H1 (cell line): ENCODE measurements at regions not wholly inside any gene's neighbourhood (a gene's known extent, or its start where the extent isn't known, plus 50 kb on each side); places are given as distances from the start of the nearest gene placed in this dataset.

Source experiments
- CTCF ChIA-PET: fragments of 300-600 bp; sonication (Branson Sonifier 250); formaldehyde crosslinking; loops from one replicate; lab custom pipeline; 2021; ENCODE audit not compliant: partially characterized antibody; lab: Charles Lee
- POLR2A ChIA-PET: fragments of 300-600 bp; sonication (Branson Sonifier 250); formaldehyde crosslinking; loops from one replicate; lab custom pipeline; 2021; ENCODE audit warnings: inconsistent platforms; ENCODE audit not compliant: partially characterized antibody; lab: Charles Lee
- DNase-seq, 2 experiments: peaks; one replicate each; pipeline versions ENCODE4 v3.0.0 to v3.0.0-alpha.2; 2010 to 2022; ENCODE audit warnings: low spot score in 2 of 2, low read depth in 1 of 2, mixed read lengths in 1 of 2
- FAIRE-seq: peaks from 2 replicates; lab custom pipeline; 2011; peaks lifted over from hg19 to GRCh38; lab: Jason Lieb, UNC
- H2AFZ ChIP-seq: 2 replicates; pipeline ENCODE4 v1.8.1; 2012; ENCODE audit warnings: low read length, inconsistent platforms
- H2AK5ac ChIP-seq: 2 replicates; pipeline ENCODE4 v1.6.1; 2013; ENCODE audit warnings: low read depth, low read length
- H2BK120ac ChIP-seq: replicated peaks from 2 replicates; pipeline ENCODE3; 2013; ENCODE audit warnings: low read depth, low read length, inconsistent platforms
- H2BK12ac ChIP-seq: 2 replicates; pipeline ENCODE4 v1.6.1; 2013; ENCODE audit warnings: low read depth, low read length
- H2BK15ac ChIP-seq: 2 replicates; pipeline ENCODE4 v1.6.1; 2013; ENCODE audit warnings: low read length
- H2BK20ac ChIP-seq: 2 replicates; pipeline ENCODE4 v1.6.1; 2013; ENCODE audit warnings: low read length
- H2BK5ac ChIP-seq: 2 replicates; pipeline ENCODE4 v1.6.1; 2013; ENCODE audit warnings: low read depth, low read length
- H3K14ac ChIP-seq: 2 replicates; pipeline ENCODE4 v1.6.1; 2013; ENCODE audit warnings: inconsistent platforms; ENCODE audit not compliant: insufficient read length
- H3K18ac ChIP-seq: 2 replicates; pipeline ENCODE4 v1.6.1; 2013; ENCODE audit warnings: low read length; ENCODE audit errors: extremely low read depth
- H3K23ac ChIP-seq: 2 replicates; pipeline ENCODE4 v1.6.1; 2013; ENCODE audit warnings: inconsistent platforms; ENCODE audit not compliant: insufficient read length
- H3K23me2 ChIP-seq: 2 replicates; pipeline ENCODE4 v1.6.1; 2013; ENCODE audit warnings: low read depth, low read length
- H3K27ac ChIP-seq: 2 replicates; pipeline ENCODE4 v1.6.1; 2011; ENCODE audit warnings: low read depth, low read length, inconsistent platforms
- H3K27me3 ChIP-seq, 4 experiments: replicated peaks in 1 of 4; 1 replicate in 1 of 4; 2 replicates in 3 of 4; pipeline versions ENCODE4 v1.6.1 to v1.8.1; 2011 to 2013; ENCODE audit warnings: low read length in 3 of 4, mild to moderate bottlenecking in 3 of 4, inconsistent platforms in 2 of 4, mixed read lengths in 2 of 4, moderate library complexity in 1 of 4; ENCODE audit not compliant: control insufficient read depth in 3 of 4, insufficient read depth in 3 of 4; ENCODE audit errors: extremely low read depth in 1 of 4
- H3K36me3 ChIP-seq, 4 experiments: 2 replicates each; pipeline versions ENCODE4 v1.6.1 to v1.8.1; 2011 to 2013; ENCODE audit warnings: mild to moderate bottlenecking in 4 of 4, low read length in 3 of 4, moderate library complexity in 2 of 4, control low read depth in 1 of 4, inconsistent platforms in 1 of 4; ENCODE audit not compliant: insufficient read depth in 4 of 4, control insufficient read depth in 2 of 4
- H3K4ac ChIP-seq: replicated peaks from 2 replicates; pipeline ENCODE3; 2013; ENCODE audit warnings: low read length, low read depth, mixed read lengths, inconsistent platforms; ENCODE audit not compliant: insufficient read length
- H3K4me1 ChIP-seq, 4 experiments: replicated peaks in 1 of 4; 1 replicate in 1 of 4; 2 replicates in 3 of 4; pipeline versions ENCODE4 v1.6.1 to v1.8.1; 2011 to 2013; ENCODE audit warnings: low read length in 3 of 4, inconsistent platforms in 2 of 4, mixed read lengths in 1 of 4; ENCODE audit not compliant: insufficient read depth in 4 of 4, control insufficient read depth in 3 of 4
- H3K4me2 ChIP-seq, 2 experiments: 2 replicates each; pipeline versions ENCODE4 v1.6.1 to v1.8.1; 2011 to 2013; ENCODE audit warnings: low read depth in 2 of 2, low read length in 2 of 2, control low read depth in 1 of 2, inconsistent platforms in 1 of 2, mild to moderate bottlenecking in 1 of 2; ENCODE audit not compliant: insufficient read depth in 1 of 2
- H3K4me3 ChIP-seq, 4 experiments: fragments of 200-600, 300-600 bp in 1 of 4; sonication (generic), shearing (Covaris generic), sonication (Bioruptor Twin) in 1 of 4; 2 replicates each; pipeline versions ENCODE4 v1.5.1 to v1.8.1; 2011 to 2016; ENCODE audit warnings: low read length in 4 of 4, low read depth in 3 of 4, control low read depth in 2 of 4, inconsistent platforms in 2 of 4, mild to moderate bottlenecking in 2 of 4, mixed read lengths in 1 of 4, moderate library complexity in 1 of 4; ENCODE audit not compliant: insufficient read depth in 2 of 4; ENCODE audit errors: extremely low read depth in 1 of 4
- H3K56ac ChIP-seq: replicated peaks from 2 replicates; pipeline ENCODE3; 2013; ENCODE audit warnings: low read depth, mild to moderate bottlenecking, mixed read lengths, low read length, inconsistent platforms; ENCODE audit not compliant: insufficient read length
- H3K79me1 ChIP-seq: 2 replicates; pipeline ENCODE4 v1.6.1; 2013; ENCODE audit warnings: low read depth, low read length, control low read depth
- H3K79me2 ChIP-seq, 2 experiments: 2 replicates each; pipeline versions ENCODE4 v1.6.1 to v1.8.1; 2012 to 2013; ENCODE audit warnings: low read length in 2 of 2, mild to moderate bottlenecking in 2 of 2, inconsistent platforms in 1 of 2; ENCODE audit not compliant: insufficient read depth in 2 of 2, control insufficient read depth in 1 of 2
- H3K9ac ChIP-seq, 4 experiments: replicated peaks in 1 of 4; 1 replicate in 1 of 4; 2 replicates in 3 of 4; pipeline versions ENCODE4 v1.6.1 to v1.8.1; 2011 to 2013; ENCODE audit warnings: low read depth in 3 of 4, low read length in 3 of 4, control low read depth in 2 of 4, mild to moderate bottlenecking in 2 of 4, moderate library complexity in 2 of 4, inconsistent platforms in 1 of 4; ENCODE audit errors: extremely low read depth in 1 of 4
- H3K9me3 ChIP-seq, 2 experiments: 2 replicates each; pipeline versions ENCODE4 v1.6.1 to v1.8.1; 2012 to 2013; ENCODE audit warnings: mild to moderate bottlenecking in 2 of 2, moderate library complexity in 2 of 2, control low read depth in 1 of 2, inconsistent platforms in 1 of 2, low read depth in 1 of 2, low read length in 1 of 2, mixed read lengths in 1 of 2; ENCODE audit not compliant: insufficient read depth in 2 of 2
- H4K20me1 ChIP-seq, 2 experiments: replicated peaks in 1 of 2; 2 replicates each; pipeline versions ENCODE3 to v1.8.1; 2011 to 2013; ENCODE audit warnings: inconsistent platforms in 2 of 2, low read length in 2 of 2, mild to moderate bottlenecking in 1 of 2; ENCODE audit not compliant: insufficient read depth in 2 of 2, control insufficient read depth in 1 of 2
- H4K5ac ChIP-seq: 2 replicates; pipeline ENCODE4 v1.6.1; 2013; ENCODE audit warnings: low read length, low read depth, mixed read lengths, inconsistent platforms; ENCODE audit not compliant: insufficient read length
- H4K8ac ChIP-seq: 2 replicates; pipeline ENCODE4 v1.8.0; 2013; ENCODE audit warnings: mild to moderate bottlenecking, moderate library complexity, low read length, inconsistent platforms; ENCODE audit not compliant: insufficient read depth; ENCODE audit errors: extremely low read depth
- H4K91ac ChIP-seq: replicated peaks from 2 replicates; pipeline ENCODE3; 2013; ENCODE audit warnings: low read length, mixed read lengths, inconsistent platforms; ENCODE audit not compliant: insufficient read length
- BACH1 ChIP-seq: IDR thresholded peaks from 2 replicates; pipeline ENCODE4 v1.6.1; 2012; ENCODE audit warnings: low read length, improper control_type of control experiment
- CHD2 ChIP-seq: IDR thresholded peaks from 2 replicates; pipeline ENCODE4 v1.6.1; 2012; ENCODE audit warnings: low read length, improper control_type of control experiment
- EGR1 ChIP-seq: IDR thresholded peaks from 2 replicates; pipeline ENCODE4 v1.6.1; 2011; ENCODE audit warnings: low read depth, low read length, borderline replicate concordance
- EZH2 ChIP-seq: fragments of 200-600 bp; sonication (generic); IDR thresholded peaks from 2 replicates; pipeline ENCODE4 v1.7.1; 2012; ENCODE audit warnings: low read depth, mild to moderate bottlenecking, moderate library complexity, low read length, inconsistent platforms; ENCODE audit not compliant: severe bottlenecking
- HDAC2 ChIP-seq, 2 experiments: fragments of 300-600 bp in 1 of 2; sonication (generic) in 1 of 2; IDR thresholded peaks; 2 replicates each; pipeline ENCODE4 v1.6.1; 2011 to 2012; ENCODE audit warnings: low read depth in 2 of 2, low read length in 2 of 2, mild to moderate bottlenecking in 2 of 2, moderate library complexity in 2 of 2, borderline replicate concordance in 1 of 2, inconsistent platforms in 1 of 2
- NANOG ChIP-seq: IDR thresholded peaks from 2 replicates; pipeline ENCODE4 v1.6.1; 2011; ENCODE audit warnings: low read length, low read depth, mild to moderate bottlenecking, inconsistent platforms; ENCODE audit not compliant: insufficient read depth, poor library complexity, severe bottlenecking
- POLR2AphosphoS5 ChIP-seq: IDR thresholded peaks from 2 replicates; pipeline ENCODE4 v1.6.1; 2011; ENCODE audit warnings: low read depth, low read length
- SP4 ChIP-seq: IDR thresholded peaks from 2 replicates; pipeline ENCODE4 v1.6.1; 2012; ENCODE audit warnings: low read length, inconsistent platforms
- WGBS, 2 experiments: shearing (Covaris generic) in 1 of 2; methylation state at CpG; one replicate each; pipeline versions ENCODE4 v1.1.6 to v1.1.7; 2013 to 2015; ENCODE audit warnings: low lambda C conversion rate in 2 of 2, mixed read lengths in 2 of 2, inconsistent platforms in 1 of 2, low coverage in 1 of 2, missing lambda C conversion rate in 1 of 2; ENCODE audit not compliant: insufficient replicate concordance in 2 of 2, insufficient coverage in 1 of 2, insufficient read length in 1 of 2; ENCODE audit errors: extremely low coverage in 1 of 2, missing lambda C conversion rate in 1 of 2; 5-methylcytosine and 5-hydroxymethylcytosine counted together
- TF ChIP-seq, protein P1 (sequence below): IDR thresholded peaks from 2 replicates; pipeline ENCODE4 v1.6.1; 2011; ENCODE audit warnings: low read length, improper control_type of control experiment
- TF ChIP-seq, protein P2 (sequence below): IDR thresholded peaks from 2 replicates; pipeline ENCODE4 v1.6.1; 2012; ENCODE audit warnings: inconsistent platforms
- TF ChIP-seq, protein P3 (sequence below): IDR thresholded peaks from 2 replicates; pipeline ENCODE4 v1.6.1; 2012; ENCODE audit warnings: low read length, inconsistent platforms

DNA sequence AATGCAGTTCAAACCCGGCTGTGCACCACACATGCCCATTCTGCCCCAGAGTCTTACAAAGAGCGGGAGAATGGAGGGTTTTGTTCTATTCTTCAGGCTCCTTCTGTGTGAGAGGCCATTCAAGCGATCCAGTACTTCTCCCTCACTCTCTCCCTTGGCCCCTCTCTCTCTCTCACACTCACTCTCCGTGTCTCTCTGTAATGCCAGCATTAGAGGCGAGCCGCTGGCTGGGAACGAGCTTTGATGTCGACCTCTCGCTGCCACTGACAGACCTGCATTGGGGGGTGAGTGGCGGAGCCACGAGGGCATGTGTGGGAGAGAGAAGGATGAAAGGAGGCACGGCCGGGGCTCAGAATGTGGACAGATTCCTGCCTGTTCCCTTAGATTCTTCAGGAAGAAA is 231.7 kb upstream of the ARRDC4 start:
- Histone ChIP-seq H3K79me2 (no peaks in the 10 kb centered on the region), H2BK5ac (no peak overlapping the region), H3K27ac (no peak overlapping the region), H3K9ac (no peak overlapping the region), H3K4ac (no peak overlapping the region), H4K91ac (no peak overlapping the region), H3K4me3 (no peak overlapping the region), H3K27me3 (no peaks in the 10 kb centered on the region; a peak in 1 of 7 replicates), H3K56ac (no peak overlapping the region), H2BK12ac (no peak overlapping the region), H4K20me1 (no peaks in the 10 kb centered on the region), H2BK15ac (no peak overlapping the region), H3K18ac (no peak overlapping the region), H3K79me1 (no peaks in the 10 kb centered on the region), H4K8ac (no peak overlapping the region), H4K5ac (no peak overlapping the region), H3K4me2 (no peak overlapping the region), H3K4me1 (no peaks in the 10 kb centered on the region), H2AK5ac (no peak overlapping the region), H3K9me3 (no peaks in the 10 kb centered on the region), H3K23me2 (no peaks in the 10 kb centered on the region), H3K14ac (no peak overlapping the region), H2AFZ (no peak overlapping the region), H2BK120ac (no peak overlapping the region), H2BK20ac (no peak overlapping the region), H3K36me3 (no peaks in the 10 kb centered on the region), H3K23ac (no peak overlapping the region)
- FAIRE-seq (no peak), DNase-seq (no peak)
- ChIA-PET CTCF (interaction anchor here (1.4 to 1.9 kb wide), 2 partner anchors 16 to 18 kb away, joined by 4 to 5 read pairs; no protein-coding TSS in a partner anchor), POLR2A (no interaction called here)
- 83% methylated on average over 13 of the region's 13 CpGs; no CpG with 5 or more reads in 1 of the 2 experiments for WGBS, 2 experiments
- TF ChIP-seq SP4 = no peak
- TF ChIP-seq, protein P1, sequence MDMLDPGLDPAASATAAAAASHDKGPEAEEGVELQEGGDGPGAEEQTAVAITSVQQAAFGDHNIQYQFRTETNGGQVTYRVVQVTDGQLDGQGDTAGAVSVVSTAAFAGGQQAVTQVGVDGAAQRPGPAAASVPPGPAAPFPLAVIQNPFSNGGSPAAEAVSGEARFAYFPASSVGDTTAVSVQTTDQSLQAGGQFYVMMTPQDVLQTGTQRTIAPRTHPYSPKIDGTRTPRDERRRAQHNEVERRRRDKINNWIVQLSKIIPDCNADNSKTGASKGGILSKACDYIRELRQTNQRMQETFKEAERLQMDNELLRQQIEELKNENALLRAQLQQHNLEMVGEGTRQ = no peak
- TF ChIP-seq NANOG = no peak
- TF ChIP-seq EGR1 = no peak
- no peak for TF ChIP-seq BACH1
- TF ChIP-seq, protein P2, sequence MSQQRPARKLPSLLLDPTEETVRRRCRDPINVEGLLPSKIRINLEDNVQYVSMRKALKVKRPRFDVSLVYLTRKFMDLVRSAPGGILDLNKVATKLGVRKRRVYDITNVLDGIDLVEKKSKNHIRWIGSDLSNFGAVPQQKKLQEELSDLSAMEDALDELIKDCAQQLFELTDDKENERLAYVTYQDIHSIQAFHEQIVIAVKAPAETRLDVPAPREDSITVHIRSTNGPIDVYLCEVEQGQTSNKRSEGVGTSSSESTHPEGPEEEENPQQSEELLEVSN = no peak
- no peak for TF ChIP-seq EZH2
- no peak for TF ChIP-seq CHD2
- no peak for TF ChIP-seq POLR2AphosphoS5
- TF ChIP-seq, protein P3, sequence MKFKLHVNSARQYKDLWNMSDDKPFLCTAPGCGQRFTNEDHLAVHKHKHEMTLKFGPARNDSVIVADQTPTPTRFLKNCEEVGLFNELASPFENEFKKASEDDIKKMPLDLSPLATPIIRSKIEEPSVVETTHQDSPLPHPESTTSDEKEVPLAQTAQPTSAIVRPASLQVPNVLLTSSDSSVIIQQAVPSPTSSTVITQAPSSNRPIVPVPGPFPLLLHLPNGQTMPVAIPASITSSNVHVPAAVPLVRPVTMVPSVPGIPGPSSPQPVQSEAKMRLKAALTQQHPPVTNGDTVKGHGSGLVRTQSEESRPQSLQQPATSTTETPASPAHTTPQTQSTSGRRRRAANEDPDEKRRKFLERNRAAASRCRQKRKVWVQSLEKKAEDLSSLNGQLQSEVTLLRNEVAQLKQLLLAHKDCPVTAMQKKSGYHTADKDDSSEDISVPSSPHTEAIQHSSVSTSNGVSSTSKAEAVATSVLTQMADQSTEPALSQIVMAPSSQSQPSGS = no peak
- no peak for TF ChIP-seq HDAC2 (IDR thresholded peaks at IDR 0.05; ENCODE audit: borderline replicate concordance in 1 of 2, low read depth in 2 of 2, low read length in 2 of 2)
